ENCODE measurements at regions not wholly inside any gene's neighbourhood (a gene's known extent, or its start where the extent isn't known, plus 50 kb on each side); places are given as distances from the start of the nearest gene placed in this dataset.
A peak's percentile ranks its signal among the peaks of the same experiment; 100 is the strongest.

DNA sequence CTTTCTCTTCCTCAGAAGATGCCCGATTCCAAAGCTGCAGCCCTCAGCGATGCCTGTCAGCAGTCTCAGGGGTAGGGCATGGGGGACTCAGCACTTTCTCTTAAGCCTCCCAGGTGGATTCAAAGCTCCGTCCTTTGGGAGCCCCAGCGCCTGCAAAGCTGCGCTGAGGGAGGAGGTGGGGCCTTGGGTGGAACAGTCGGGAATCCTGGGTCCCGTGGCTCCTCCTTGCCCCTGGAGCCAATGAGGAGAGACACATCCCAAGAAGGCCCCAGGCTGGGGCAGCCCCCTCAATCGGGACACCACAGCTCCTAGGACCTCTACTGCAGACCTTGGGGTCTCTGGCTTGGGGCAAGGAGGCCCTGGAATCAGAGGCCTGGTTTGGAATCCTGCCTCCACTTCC, 227.5 kb upstream of the IGF1R start:
- intact Hi-C loops (cut with DNase I) = loop anchor here (5.0 kb wide), 1 partner anchor 109 kb away; no protein-coding TSS in a partner anchor
- peak in 27 of 42 donors; percentile 23 to 71 (median 43) for DNase-seq

DNA sequence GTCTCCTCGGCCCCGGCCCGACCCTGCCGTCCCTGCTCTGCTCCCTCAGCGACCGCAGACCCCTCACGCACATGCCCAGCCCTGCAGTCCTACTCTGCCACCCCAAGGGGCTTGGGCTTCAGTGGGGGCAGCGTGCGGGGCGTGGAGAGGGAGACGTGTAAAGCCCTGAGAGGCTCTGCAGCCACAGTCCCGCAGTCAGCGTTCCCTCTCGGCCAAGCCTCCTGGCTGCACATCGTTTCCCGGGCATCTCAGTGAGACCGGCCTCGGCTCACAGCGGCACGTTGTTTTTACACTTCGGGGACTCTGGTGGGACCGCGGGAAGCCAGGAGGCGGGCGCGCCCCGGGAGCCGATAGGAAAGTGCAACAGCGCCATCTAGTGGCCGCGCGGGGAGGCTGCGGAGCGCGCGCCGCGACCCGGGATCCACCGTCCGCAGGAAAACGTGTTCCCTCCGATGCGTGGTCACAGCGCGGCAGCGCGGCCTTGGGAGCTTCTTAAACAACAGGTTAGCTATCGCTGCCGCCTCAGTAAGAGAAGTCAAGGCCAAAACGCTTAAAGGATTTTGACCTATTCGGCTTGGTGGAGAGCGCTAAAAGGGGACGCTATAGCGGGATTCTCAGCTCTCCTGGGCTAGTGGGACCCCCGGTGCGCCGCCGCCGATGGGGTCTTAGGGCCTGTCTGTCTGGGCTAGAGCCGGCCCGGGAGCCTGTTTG, 226.8 kb upstream of the IGF1R start:
- intact Hi-C loops (cut with DNase I) = loop anchor here (5.0 kb wide), 1 partner anchor 109 kb away; no protein-coding TSS in a partner anchor
- peak; percentile 11 to 90 (median 76) for DNase-seq

DNA sequence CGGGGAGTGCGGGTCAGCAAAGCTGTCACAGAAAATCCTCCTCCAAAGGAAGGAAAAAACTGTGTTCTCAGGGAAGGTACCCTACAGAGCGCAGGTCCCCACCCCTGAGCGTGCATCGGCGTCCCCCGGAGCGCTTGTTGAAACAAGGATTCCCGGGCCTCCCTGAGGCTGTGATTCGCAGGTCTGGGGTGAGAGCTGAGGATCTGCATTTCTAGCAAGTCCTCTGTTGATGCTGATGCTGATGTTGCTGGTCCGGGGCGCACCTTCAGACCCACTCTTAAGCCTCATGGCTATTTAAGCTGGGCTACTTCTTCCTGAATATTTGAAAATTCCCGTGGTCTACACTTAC, 226.2 kb upstream of the IGF1R start:
- intact Hi-C loops (cut with DNase I) = loop anchor here (5.0 kb wide), 1 partner anchor 110 kb away; no protein-coding TSS in a partner anchor
- no peak for DNase-seq

DNA sequence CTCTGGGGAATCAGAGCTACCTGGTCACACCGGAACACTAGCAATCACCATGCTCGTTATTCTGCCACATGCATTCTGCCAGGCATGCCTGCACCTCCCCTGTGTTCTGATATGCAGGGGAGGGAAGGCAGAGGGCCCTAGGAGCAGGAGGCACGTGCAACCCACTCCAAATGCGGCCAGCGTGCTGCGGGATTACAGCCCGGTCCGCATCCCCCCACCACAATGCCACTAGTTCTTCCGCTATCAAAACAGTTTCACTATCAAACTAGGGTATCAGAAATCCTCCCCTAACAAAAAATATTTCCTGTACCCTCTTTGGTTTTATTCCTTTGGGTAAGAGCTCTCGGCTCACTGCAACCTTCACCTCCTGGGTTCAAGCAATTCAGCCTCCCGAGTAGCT, 223.2 kb upstream of the IGF1R start:
- intact Hi-C loops (cut with DNase I) = no loop called here

DNA sequence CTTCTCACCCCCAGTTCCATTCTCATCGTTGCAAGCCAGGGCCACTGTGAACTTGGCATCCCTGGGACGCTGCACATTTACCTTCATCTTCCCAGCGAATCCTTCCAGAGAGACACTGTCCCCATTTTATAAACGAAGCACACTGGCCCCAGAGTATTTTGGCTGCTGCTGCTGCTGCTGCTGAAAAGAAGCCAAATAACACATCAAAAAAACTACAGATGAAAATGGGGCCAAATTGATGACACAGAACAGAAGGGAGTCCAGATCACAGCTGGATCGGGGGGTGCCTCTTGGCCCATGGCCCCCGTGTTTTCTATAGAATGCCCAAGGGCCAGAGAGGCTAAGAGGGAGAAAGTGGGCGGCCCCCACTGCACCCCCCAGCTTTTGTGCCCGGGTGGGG, 221.0 kb upstream of the IGF1R start:
- DNase-seq = no peak
- intact Hi-C loops (cut with DNase I) = no loop called here

More for the DNA sequence above, 223.2 kb upstream of the IGF1R start:
- DNase-seq = no peak

DNA sequence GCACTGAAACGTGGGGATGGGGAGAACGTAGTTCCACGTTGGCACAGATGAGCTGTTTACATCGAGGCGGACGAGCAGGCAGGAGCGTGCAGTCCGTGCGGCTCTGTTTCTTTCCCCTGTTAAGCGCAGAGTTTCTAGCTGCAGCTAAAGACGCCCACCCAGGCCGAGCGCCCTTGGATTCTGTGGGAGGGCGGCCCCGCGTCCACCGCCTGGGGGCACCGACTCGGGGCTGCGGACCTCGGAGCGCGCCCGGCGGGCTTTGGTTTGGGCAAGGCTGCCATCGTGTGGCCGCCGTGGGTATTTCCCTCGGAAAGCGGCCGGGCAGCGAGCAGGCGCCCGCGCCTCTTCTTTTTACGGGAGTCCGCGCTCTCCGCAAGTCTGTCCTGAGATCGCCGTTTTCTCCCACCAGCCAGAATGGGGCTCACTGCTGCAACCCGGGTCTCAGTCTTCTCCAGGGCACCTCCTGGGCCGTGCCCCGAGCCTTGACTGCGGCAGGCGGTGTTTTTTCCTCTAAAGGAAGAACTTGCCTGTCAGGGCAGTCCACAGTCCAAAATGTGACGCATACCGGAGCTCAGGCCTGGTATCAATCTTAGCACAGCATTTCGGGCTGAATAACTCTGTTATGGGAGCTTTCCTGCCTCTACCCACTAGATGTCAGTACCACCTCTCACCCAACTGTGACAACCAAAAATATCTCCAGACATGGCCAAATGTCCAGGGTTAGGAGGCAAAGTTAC, 219.9 kb upstream of the IGF1R start:
- DNase-seq = peak in 41 of 42 donors; percentile 49 to 90 (median 72)
- intact Hi-C loops (cut with DNase I) = no loop called here

DNA sequence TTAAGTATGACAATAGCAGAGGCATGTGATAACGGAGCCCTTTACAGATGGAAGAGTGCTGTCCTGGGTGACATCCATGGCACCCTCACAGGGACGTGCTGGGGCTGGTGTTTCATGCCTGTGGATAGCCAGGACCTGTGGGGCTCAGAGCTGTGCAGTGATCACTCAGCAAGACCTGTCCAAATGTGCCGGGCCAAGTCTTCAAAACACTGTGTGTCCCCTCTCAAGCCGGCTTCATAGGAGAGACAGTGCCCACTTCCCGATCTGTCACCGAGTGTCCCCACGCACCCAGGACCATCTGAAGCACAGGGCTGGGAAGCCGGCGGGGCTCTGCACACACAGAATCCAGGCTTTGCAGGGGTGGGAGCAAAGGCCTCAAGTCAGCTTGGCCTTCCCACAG, 217.2 kb upstream of the IGF1R start:
- intact Hi-C loops (cut with DNase I) = no loop called here
- no peak for DNase-seq

DNA sequence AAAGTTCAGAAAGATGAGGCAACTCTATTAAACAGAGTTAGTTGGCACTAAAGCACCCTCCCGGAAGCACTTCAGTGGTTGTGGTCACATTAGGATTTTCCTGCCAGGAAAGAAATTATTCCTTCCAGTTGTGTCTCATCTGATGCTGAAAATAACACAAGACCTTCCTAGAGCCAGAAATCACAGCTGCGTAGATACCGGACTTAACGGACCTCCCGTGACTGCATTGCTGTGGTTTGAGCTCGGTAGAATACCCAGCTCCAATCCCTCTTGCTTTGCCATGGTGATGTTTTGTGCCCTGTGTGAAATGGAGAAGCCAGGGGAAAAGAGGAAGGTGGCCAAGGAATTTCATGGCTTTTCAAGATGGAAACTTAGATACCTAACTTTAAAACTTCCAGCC, 215.0 kb upstream of the IGF1R start:
- no peak for DNase-seq
- intact Hi-C loops (cut with DNase I) = no loop called here

DNA sequence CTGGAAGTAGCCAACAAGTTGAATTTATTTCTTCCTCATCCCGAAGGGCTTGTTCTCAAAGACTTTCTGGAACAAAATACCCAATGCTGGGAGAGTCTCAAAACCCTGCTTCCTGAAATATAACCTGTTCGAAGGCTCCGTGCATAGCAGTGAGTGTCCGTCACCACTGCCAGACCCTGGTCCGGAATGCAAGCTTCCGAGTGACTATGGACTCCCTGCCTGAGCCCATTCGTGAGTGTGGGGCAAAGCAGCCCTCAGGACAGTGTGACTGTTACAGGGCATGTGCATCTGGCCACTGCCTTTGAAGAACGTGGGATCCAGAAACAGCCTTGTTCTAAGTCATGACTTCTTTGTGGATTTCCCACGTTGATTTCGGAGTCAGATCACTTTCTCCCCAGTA, 214.5 kb upstream of the IGF1R start:
- DNase-seq = no peak
- intact Hi-C loops (cut with DNase I) = no loop called here

DNA sequence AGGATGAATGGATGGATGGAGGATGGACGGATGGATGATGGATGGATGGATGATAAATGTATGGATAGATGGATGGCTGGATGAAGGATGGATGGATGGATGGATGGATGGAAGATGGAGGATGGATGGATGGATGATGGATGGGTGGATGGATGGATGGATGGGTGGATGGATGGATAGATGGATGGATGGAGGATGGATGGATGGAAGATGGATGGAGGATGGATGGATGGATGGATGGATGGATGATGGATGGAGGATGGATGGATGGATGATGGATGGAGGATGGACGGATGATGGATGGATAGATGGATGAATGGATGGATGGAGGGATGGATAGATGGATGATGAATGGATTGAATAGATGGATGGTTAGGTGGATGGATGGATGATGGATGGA, 210.6 kb upstream of the IGF1R start:
- intact Hi-C loops (cut with DNase I) = no loop called here
- no peak for DNase-seq

DNA sequence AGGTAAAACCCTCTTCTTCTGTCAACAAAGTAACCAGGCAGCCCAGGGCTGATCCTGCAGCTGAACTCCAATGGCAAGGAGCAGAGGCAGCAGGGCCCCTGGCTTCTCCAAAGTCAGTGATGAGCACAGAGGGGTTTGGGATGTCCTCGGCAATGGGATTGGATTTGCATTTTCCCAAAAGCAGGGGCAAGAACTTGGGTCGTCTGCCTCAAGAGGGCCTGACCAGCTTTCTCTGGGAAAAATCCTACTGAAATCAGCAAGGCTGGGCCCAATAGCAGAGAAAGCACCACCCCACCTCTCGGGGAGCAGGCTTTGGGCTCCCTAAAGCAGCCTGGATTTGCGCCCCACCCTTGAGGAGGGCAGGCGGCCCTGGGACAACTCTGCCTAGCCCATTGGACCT, 210.0 kb upstream of the IGF1R start:
- peak in 1 of 42 donors; percentile 26 for DNase-seq
- intact Hi-C loops (cut with DNase I) = no loop called here

DNA sequence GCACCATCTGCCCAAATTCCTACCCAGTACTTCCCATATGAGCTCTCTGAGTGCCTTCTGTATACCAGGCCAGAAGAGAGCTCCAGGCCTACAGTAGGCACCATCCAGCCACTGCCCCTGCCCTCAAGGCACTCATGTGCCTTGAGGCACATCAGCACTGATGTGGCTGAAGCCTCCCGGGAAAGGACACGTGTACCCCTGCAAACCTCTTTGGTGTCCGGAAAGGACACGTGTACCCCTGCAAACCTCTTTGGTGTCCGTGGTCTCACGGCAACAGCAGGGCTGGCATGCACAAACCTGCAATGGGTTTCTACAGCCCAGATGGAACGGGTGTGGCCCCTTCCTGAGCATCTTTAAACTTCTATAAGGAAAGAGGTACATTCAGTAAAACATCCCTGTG, 209.4 kb upstream of the IGF1R start:
- peak in 1 of 42 donors; percentile 31 for DNase-seq
- intact Hi-C loops (cut with DNase I) = no loop called here

DNA sequence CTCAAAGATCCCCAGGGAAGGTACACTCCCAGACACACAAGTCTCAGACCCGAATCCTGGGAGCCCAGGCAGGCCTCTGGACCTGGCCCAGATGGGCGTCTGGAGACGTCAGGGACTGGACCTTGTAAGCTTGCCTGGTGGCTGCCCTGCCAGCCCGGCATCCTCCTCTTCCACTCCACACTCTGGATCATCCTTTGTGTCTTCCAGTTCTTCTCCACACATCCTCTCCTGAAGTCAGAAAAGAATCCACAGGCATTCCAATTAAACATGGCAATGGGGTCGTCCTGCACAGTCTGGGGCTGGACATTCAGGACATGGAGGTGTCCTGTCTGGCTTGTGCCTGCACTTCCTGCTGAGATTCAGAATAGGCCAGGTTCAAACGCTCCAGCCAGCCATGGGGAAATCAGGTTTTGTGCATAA, 208.8 kb upstream of the IGF1R start:
- intact Hi-C loops (cut with DNase I) = no loop called here
- peak in 1 of 42 donors; percentile 36 for DNase-seq

DNA sequence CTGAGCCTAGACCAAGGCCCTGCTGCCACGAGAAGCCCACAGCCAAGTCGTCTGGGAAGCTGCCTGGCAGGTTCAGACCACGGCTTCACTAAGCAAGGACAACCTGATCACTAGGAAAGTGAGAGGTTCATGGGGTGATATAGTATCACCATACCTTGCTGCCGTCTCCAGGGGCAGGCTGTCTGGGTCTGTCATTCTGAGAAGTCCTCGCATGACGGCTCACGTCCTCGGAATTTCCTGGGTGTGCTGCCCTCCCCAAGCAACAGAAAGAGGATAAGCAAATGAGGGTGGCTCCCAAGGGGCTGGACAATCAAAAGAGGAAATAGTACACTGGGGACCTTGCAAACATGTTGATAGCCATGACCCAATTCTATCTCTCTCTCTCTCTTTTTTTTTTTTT, 207.4 kb upstream of the IGF1R start:
- DNase-seq = peak in 1 of 42 donors; percentile 36
- intact Hi-C loops (cut with DNase I) = loop anchor here (5.0 to 10.0 kb wide), 2 partner anchors 624 to 761 kb away; no protein-coding TSS in a partner anchor

DNA sequence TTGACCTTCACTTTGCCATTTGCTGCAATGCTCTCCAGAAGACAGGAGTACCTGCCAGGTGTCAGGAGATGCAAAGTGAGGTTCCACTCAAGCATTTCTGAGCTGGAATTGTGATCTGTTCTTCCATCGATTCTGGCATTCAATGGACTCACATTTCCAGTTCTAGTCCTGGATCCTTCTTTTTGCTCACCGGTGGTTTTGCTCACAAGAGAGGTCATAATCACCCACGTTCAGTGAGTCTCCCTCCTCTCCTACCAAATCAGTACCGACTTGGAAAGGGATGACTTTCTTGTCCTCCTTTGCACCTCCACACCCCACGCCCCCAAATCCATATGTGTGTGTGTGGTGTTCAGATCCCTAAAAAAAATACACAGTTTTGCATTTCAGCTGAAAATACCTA, 206.7 kb upstream of the IGF1R start:
- peak in 1 of 42 donors; percentile 25 for DNase-seq
- intact Hi-C loops (cut with DNase I) = loop anchor here (5.0 to 10.0 kb wide), 2 partner anchors 623 to 761 kb away; no protein-coding TSS in a partner anchor

DNA sequence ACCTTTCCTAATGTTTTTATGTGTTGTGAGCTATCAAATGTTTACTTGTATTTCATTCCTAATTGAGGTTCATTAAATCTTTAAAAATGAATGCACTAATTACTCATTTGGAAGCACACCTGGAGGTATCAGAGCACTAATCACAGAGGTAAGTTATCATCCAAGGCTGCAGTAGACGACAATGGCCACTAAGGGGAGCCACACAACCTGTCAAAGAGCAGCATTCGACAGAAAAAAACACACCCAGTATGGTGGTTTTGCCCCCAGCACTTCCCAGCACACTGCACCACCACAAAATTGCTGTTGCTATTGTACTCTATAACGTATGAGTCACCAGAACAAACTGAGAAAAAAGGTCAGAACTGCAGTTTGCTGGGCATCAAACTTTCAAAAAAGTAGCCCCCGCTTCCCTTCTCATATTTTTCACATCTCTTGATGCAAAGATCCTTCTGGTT, 205.9 kb upstream of the IGF1R start:
- peak in 38 of 42 donors; percentile 22 to 84 (median 64) for DNase-seq
- intact Hi-C loops (cut with DNase I) = loop anchor here (5.0 to 10.0 kb wide), 2 partner anchors 622 to 760 kb away; no protein-coding TSS in a partner anchor

DNA sequence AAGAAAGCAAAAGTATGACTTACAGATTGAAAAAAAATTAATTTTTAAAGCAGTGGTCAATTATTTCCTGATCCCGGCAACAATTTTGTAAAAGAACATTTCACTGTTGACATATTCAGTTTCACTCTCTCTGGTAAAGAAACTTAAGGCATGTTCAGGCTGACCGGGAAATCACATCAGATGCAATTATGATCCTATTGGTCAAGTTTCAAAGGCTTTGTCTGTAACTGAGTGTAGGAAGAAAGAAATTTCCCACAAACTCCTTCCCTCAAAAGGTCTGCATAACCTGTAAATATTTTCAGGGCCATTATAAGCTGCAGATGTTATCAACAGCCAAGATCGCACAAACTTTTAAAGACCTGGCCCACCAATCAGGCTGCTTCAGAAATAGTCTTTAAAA, 205.4 kb upstream of the IGF1R start:
- intact Hi-C loops (cut with DNase I) = loop anchor here (5.0 to 10.0 kb wide), 2 partner anchors 622 to 759 kb away; no protein-coding TSS in a partner anchor
- DNase-seq = no peak

DNA sequence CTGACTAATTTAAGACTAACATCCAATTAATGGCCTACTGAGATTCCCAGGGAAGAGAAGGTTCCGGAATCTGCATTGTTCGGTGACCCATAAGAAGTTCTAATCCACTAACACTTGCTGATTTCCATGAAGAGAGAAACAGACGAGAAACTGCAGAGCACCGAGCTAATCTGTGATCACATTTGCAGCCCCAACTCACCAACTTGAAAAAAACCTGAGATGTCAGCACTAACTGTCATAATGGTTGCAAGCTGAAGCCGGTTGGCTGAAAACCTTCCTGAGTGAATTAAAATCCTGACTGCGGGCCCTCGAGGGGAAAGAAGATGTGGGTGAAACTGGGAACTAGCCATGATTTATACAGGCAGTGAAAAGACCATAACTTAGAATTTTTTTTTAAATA, 204.8 kb upstream of the IGF1R start:
- no peak for DNase-seq
- intact Hi-C loops (cut with DNase I) = loop anchor here (5.0 to 10.0 kb wide), 2 partner anchors 621 to 759 kb away; no protein-coding TSS in a partner anchor

DNA sequence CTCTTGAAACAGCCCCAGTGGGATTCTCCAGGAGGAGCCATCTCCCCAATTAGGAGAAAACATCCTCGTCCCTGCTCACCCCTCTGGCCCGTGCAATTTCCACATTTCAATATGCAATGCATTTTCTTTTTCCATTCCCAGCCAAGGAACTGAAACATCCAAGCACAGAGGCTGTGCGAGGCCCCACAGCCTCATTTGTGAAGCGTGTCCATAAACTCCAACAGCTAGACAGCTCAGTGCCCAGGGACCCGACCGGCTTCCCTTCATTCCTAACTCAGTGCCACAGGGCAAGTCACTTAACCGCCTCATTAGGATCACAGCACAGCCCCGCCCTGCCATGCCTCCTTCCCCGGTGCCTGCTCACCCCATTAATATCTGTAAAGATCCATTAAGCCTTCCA, 204.2 kb upstream of the IGF1R start:
- intact Hi-C loops (cut with DNase I) = loop anchor here (5.0 to 10.0 kb wide), 2 partner anchors 621 to 758 kb away; no protein-coding TSS in a partner anchor
- DNase-seq = no peak

DNA sequence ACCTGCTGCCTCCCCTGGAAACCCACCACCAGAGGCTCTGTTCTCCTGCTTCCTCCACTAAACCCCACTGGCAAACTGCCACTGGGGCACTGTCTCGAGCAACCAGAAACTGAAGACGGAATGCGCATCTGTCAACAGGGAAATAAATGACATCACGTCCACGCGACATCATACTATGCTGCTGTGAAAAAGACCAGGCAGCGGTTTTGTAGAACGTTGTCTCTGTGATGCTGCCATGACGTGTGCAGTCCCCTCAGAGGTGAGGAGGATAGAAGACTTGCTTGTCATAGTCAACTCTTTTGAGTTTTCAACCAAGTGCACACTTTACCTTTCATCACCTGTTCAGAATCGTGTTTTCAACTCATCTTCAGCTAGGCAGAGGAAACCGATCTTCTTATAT, 203.0 kb upstream of the IGF1R start:
- DNase-seq = no peak
- intact Hi-C loops (cut with DNase I) = loop anchor here (10.0 kb wide), 1 partner anchor 619 kb away; no protein-coding TSS in a partner anchor
